ENCODE measurements at regions not wholly inside any gene's neighbourhood (a gene's known extent, or its start where the extent isn't known, plus 50 kb on each side); places are given as distances from the start of the nearest gene placed in this dataset.

DNA sequence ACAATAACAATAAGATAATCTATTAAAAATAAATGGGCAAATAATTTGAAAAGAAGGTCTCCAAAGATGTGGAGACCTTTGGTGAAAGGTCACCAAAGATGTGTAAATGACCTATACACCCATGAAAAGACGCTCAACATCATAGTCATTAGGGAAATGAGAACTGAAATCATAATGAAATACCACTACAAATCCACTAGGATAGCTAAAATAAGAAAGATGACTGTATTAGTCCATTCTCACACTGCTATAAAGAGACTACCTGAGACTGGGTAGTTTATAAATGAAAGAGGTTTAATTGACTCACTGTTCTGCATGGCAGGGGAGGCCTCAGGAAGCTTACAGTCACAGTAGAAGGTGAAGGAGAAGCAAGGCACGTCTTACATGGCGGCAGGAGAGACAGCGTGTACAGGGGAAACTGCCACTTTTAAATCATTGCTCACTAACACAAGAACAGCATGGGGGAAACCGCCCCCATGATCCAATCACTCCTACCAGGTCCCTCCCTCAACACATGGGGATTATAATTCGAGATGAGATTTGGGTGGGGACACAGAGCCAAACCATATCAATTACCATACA is 339.6 kb downstream of the ENC1 start:
- no peak overlapping the region for H3K27ac Mint-ChIP-seq (ENCODE audit: unreplicated experiment)
- no peak for DNase-seq
- intact Hi-C loops (cut with micrococcal nuclease; ENCODE audit: unreplicated experiment): no loop called here
- H3K27me3 ChIP-seq (replicated peaks; ENCODE audit: control insufficient read depth, insufficient read depth, low read length): no peaks in the 10 kb centered on the region
- no peaks in the 10 kb centered on the region for H3K9me3 ChIP-seq
- no peaks in the 10 kb centered on the region for H3K36me3 ChIP-seq (ENCODE audit: control insufficient read depth, insufficient read depth, low read length)
- ChIA-PET POLR2A (no interaction called here), CTCF (no interaction called here)
- H3K4me1 ChIP-seq: no peaks in the 10 kb centered on the region
- H3K4me3 Mint-ChIP-seq (ENCODE audit: unreplicated experiment): no peak overlapping the region
- H3K36me3 Mint-ChIP-seq (ENCODE audit: insufficient read depth, unreplicated experiment): no peaks in the 10 kb centered on the region
- no peak overlapping the region for H3K4me3 ChIP-seq (ENCODE audit: low read depth, low read length)
- BruUV-seq (replicated peaks): no TSS peak
- H3K27me3 Mint-ChIP-seq (ENCODE audit: insufficient read depth, unreplicated experiment): no peaks in the 10 kb centered on the region
- no peaks in the 10 kb centered on the region for H3K4me1 Mint-ChIP-seq (ENCODE audit: low read depth, unreplicated experiment)
- no peaks in the 10 kb centered on the region for H3K9me3 Mint-ChIP-seq (ENCODE audit: unreplicated experiment)
- TF ChIP-seq, protein P1, sequence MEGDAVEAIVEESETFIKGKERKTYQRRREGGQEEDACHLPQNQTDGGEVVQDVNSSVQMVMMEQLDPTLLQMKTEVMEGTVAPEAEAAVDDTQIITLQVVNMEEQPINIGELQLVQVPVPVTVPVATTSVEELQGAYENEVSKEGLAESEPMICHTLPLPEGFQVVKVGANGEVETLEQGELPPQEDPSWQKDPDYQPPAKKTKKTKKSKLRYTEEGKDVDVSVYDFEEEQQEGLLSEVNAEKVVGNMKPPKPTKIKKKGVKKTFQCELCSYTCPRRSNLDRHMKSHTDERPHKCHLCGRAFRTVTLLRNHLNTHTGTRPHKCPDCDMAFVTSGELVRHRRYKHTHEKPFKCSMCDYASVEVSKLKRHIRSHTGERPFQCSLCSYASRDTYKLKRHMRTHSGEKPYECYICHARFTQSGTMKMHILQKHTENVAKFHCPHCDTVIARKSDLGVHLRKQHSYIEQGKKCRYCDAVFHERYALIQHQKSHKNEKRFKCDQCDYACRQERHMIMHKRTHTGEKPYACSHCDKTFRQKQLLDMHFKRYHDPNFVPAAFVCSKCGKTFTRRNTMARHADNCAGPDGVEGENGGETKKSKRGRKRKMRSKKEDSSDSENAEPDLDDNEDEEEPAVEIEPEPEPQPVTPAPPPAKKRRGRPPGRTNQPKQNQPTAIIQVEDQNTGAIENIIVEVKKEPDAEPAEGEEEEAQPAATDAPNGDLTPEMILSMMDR (IDR thresholded peaks at IDR 0.05; ENCODE audit: insufficient read depth in 1 of 2, low read depth in 1 of 2, low read length in 1 of 2, severe bottlenecking in 1 of 2, unreplicated experiment in 1 of 2): no peak

DNA sequence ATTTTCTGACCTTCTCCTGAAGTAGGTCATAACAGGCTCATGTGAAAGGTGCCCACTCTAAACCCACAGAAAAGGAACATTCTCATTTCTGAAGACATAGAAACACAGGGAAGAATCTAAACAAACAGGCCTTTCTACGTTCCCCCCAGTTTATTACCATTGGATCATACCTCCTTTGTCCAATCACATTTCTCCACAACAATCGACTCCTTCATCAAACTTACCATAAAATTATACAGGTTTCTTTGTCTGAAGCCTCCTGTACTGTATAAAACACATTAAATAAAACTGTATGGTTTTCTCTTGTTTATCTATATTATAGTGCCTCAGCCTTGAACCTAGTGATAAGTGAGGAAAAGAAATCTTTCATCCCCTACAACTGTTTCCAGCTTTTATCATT is 340.7 kb downstream of the ENC1 start:
- H3K27ac Mint-ChIP-seq (ENCODE audit: unreplicated experiment): no peak overlapping the region
- H3K27me3 ChIP-seq (replicated peaks; ENCODE audit: control insufficient read depth, insufficient read depth, low read length): no peaks in the 10 kb centered on the region
- no peak overlapping the region for H3K4me3 Mint-ChIP-seq (ENCODE audit: unreplicated experiment)
- H3K4me3 ChIP-seq (ENCODE audit: low read depth, low read length): no peak overlapping the region
- no peaks in the 10 kb centered on the region for H3K36me3 ChIP-seq (ENCODE audit: control insufficient read depth, insufficient read depth, low read length)
- TF ChIP-seq, protein P1 (IDR thresholded peaks at IDR 0.05; ENCODE audit: insufficient read depth in 1 of 2, low read depth in 1 of 2, low read length in 1 of 2, severe bottlenecking in 1 of 2, unreplicated experiment in 1 of 2): no peak
- no peak for DNase-seq
- no peaks in the 10 kb centered on the region for H3K9me3 Mint-ChIP-seq (ENCODE audit: unreplicated experiment)
- no peaks in the 10 kb centered on the region for H3K27me3 Mint-ChIP-seq (ENCODE audit: insufficient read depth, unreplicated experiment)
- no peaks in the 10 kb centered on the region for H3K4me1 ChIP-seq
- no peaks in the 10 kb centered on the region for H3K9me3 ChIP-seq
- no peaks in the 10 kb centered on the region for H3K4me1 Mint-ChIP-seq (ENCODE audit: low read depth, unreplicated experiment)
- no TSS peak for BruUV-seq (replicated peaks)
- H3K36me3 Mint-ChIP-seq (ENCODE audit: insufficient read depth, unreplicated experiment): no peaks in the 10 kb centered on the region
- intact Hi-C loops (cut with micrococcal nuclease; ENCODE audit: unreplicated experiment): no loop called here
- CTCF ChIA-PET: no interaction called here
- POLR2A ChIA-PET: no interaction called here

DNA sequence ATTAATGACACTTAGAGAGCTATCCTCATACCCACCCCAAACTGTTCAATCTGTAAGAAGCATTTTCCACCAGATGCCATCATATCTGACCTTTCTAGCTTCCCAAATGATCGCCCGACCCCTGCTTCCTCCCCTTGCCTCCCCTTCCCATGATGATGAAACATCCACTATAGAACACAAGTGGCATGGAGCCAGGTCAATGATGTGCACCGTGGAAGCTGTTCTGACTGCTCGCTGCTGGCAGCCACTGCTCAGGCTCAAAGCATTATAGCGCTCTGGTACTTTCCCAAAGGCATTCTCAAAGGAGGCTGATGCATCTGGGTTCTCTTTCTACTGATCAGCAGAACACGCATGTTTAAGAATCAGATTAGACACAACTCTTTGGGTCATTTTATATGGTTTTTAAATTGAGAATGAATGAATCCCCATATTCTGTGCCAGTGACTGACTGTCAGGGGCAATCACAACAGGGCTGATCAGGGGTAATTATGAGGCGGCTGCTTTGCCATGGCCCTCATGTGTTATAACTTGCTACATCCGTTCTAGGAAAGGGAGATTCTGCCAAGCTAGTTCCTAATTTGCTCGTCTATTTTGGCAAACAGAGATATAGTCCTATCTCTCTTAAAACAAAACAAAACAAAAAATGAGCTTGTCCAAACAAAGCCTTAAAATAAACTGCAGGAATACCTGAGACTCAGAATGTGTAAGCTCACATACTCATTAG is 343.7 kb downstream of the ENC1 start:
- no peak overlapping the region for H3K4me3 Mint-ChIP-seq (ENCODE audit: unreplicated experiment)
- no peaks in the 10 kb centered on the region for H3K36me3 Mint-ChIP-seq (ENCODE audit: insufficient read depth, unreplicated experiment)
- H3K4me1 ChIP-seq: no peaks in the 10 kb centered on the region
- H3K36me3 ChIP-seq (ENCODE audit: control insufficient read depth, insufficient read depth, low read length): no peaks in the 10 kb centered on the region
- H3K4me1 Mint-ChIP-seq (ENCODE audit: low read depth, unreplicated experiment): no peaks in the 10 kb centered on the region
- no peaks in the 10 kb centered on the region for H3K9me3 ChIP-seq
- no peak for DNase-seq
- POLR2A ChIA-PET: no interaction called here
- no peak overlapping the region for H3K27ac Mint-ChIP-seq (ENCODE audit: unreplicated experiment)
- no peak overlapping the region for H3K4me3 ChIP-seq (ENCODE audit: low read depth, low read length)
- H3K27me3 ChIP-seq (replicated peaks; ENCODE audit: control insufficient read depth, insufficient read depth, low read length): no peaks in the 10 kb centered on the region
- H3K9me3 Mint-ChIP-seq (ENCODE audit: unreplicated experiment): no peaks in the 10 kb centered on the region
- no peaks in the 10 kb centered on the region for H3K27me3 Mint-ChIP-seq (ENCODE audit: insufficient read depth, unreplicated experiment)
- intact Hi-C loops (cut with micrococcal nuclease; ENCODE audit: unreplicated experiment): no loop called here
- CTCF ChIA-PET: no interaction called here
- BruUV-seq (replicated peaks): no TSS peak
- TF ChIP-seq, protein P1 (IDR thresholded peaks at IDR 0.05; ENCODE audit: insufficient read depth in 1 of 2, low read depth in 1 of 2, low read length in 1 of 2, severe bottlenecking in 1 of 2, unreplicated experiment in 1 of 2): no peak
